ENCODE measurements at regions not wholly inside any gene's neighbourhood (a gene's known extent, or its start where the extent isn't known, plus 50 kb on each side); places are given as distances from the start of the nearest gene placed in this dataset.

DNA sequence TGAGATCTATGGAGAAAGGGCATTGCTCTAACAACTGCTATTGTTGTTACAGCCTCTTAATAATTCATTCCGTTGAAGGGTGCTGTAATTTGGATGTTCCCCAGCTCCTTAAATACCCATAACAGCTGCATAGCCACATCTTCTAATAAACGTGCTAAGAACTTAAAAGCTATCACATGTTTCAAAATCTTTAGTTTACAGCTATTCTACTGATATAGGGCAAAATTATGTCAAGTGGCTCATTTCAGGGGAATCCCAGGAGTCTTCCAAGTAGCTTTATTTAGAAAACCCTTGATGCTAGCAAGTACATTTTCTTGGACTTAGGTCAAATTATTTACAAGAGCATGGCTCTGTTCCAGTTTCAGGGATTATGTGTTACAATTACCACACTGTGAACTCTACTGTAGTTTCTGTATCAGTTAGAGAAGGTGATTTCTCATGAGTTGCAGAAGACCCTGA is 990.4 kb upstream of the ACO1 start:
- Histone ChIP-seq H3K79me2 (ENCODE audit: insufficient read depth, low read length) (no peaks in the 10 kb centered on the region), H3K9me2 (ENCODE audit: low read depth, low read length) (no peaks in the 10 kb centered on the region), H4K20me1 (ENCODE audit: insufficient read depth, low read length) (no peaks in the 10 kb centered on the region), H3K9me3 (ENCODE audit: low read length) (no peaks in the 10 kb centered on the region), H3K27me3 (ENCODE audit: insufficient read depth, low read length) (no peaks in the 10 kb centered on the region), H3F3A (ENCODE audit: insufficient read depth, low read length) (no peaks in the 10 kb centered on the region), H3K9ac (ENCODE audit: low read length) (no peak overlapping the region), H3K4me2 (ENCODE audit: low read length) (no peak overlapping the region), H3K4me3 (ENCODE audit: low read depth, low read length, poor library complexity, severe bottlenecking) (no peak overlapping the region), H2AFZ (ENCODE audit: low read length) (no peak overlapping the region), H3K36me3 (ENCODE audit: insufficient read depth, low read length) (no peaks in the 10 kb centered on the region), H3K27ac (ENCODE audit: low read depth, low read length, poor library complexity, severe bottlenecking) (peak overlapping the region; percentile 4), H3K4me1 (ENCODE audit: insufficient read depth, low read length, severe bottlenecking) (peaks cover 47% of the 10 kb centered on the region)
- TF ChIP-seq EZH2 (IDR thresholded peaks at IDR 0.05; ENCODE audit: borderline replicate concordance, low read length), result no peak
- TF ChIP-seq, protein P1, sequence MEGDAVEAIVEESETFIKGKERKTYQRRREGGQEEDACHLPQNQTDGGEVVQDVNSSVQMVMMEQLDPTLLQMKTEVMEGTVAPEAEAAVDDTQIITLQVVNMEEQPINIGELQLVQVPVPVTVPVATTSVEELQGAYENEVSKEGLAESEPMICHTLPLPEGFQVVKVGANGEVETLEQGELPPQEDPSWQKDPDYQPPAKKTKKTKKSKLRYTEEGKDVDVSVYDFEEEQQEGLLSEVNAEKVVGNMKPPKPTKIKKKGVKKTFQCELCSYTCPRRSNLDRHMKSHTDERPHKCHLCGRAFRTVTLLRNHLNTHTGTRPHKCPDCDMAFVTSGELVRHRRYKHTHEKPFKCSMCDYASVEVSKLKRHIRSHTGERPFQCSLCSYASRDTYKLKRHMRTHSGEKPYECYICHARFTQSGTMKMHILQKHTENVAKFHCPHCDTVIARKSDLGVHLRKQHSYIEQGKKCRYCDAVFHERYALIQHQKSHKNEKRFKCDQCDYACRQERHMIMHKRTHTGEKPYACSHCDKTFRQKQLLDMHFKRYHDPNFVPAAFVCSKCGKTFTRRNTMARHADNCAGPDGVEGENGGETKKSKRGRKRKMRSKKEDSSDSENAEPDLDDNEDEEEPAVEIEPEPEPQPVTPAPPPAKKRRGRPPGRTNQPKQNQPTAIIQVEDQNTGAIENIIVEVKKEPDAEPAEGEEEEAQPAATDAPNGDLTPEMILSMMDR (IDR thresholded peaks at IDR 0.05; ENCODE audit: low read length), result no peak

- TF ChIP-seq, protein P1 (IDR thresholded peaks at IDR 0.05; ENCODE audit: low read length), result no peak
- TF ChIP-seq EZH2 (IDR thresholded peaks at IDR 0.05; ENCODE audit: borderline replicate concordance, low read length), result no peak
- H3K9me3 ChIP-seq (ENCODE audit: low read length), result no peaks in the 10 kb centered on the region
- no peaks in the 10 kb centered on the region for H3F3A ChIP-seq (ENCODE audit: insufficient read depth, low read length)
- no peaks in the 10 kb centered on the region for H3K4me1 ChIP-seq (ENCODE audit: insufficient read depth, low read length, severe bottlenecking)
- H3K4me3 ChIP-seq (ENCODE audit: low read depth, low read length, poor library complexity, severe bottlenecking), result no peak overlapping the region
- H3K27me3 ChIP-seq (ENCODE audit: insufficient read depth, low read length), result no peaks in the 10 kb centered on the region
- no peak overlapping the region for H3K9ac ChIP-seq (ENCODE audit: low read length)
- H3K79me2 ChIP-seq (ENCODE audit: insufficient read depth, low read length), result no peaks in the 10 kb centered on the region
- H2AFZ ChIP-seq (ENCODE audit: low read length), result no peak overlapping the region
- no peaks in the 10 kb centered on the region for H4K20me1 ChIP-seq (ENCODE audit: insufficient read depth, low read length)
- H3K4me2 ChIP-seq (ENCODE audit: low read length), result no peak overlapping the region
- no peaks in the 10 kb centered on the region for H3K36me3 ChIP-seq (ENCODE audit: insufficient read depth, low read length)
- H3K27ac ChIP-seq (ENCODE audit: low read depth, low read length, poor library complexity, severe bottlenecking), result no peak overlapping the region
- no peaks in the 10 kb centered on the region for H3K9me2 ChIP-seq (ENCODE audit: low read depth, low read length)
Measured at GRCh38 chr9:31412081-31412480, 972.4 kb upstream of the ACO1 start.

- Histone ChIP-seq H3K9ac (ENCODE audit: low read length) (no peak overlapping the region), H3K9me2 (ENCODE audit: low read depth, low read length) (no peaks in the 10 kb centered on the region), H3K4me2 (ENCODE audit: low read length) (no peak overlapping the region), H4K20me1 (ENCODE audit: insufficient read depth, low read length) (no peaks in the 10 kb centered on the region), H3F3A (ENCODE audit: insufficient read depth, low read length) (no peaks in the 10 kb centered on the region), H3K4me3 (ENCODE audit: low read depth, low read length, poor library complexity, severe bottlenecking) (no peak overlapping the region), H3K27me3 (ENCODE audit: insufficient read depth, low read length) (no peaks in the 10 kb centered on the region), H3K4me1 (ENCODE audit: insufficient read depth, low read length, severe bottlenecking) (peaks cover 6% of the 10 kb centered on the region), H3K36me3 (ENCODE audit: insufficient read depth, low read length) (no peaks in the 10 kb centered on the region), H3K27ac (ENCODE audit: low read depth, low read length, poor library complexity, severe bottlenecking) (no peak overlapping the region), H2AFZ (ENCODE audit: low read length) (no peak overlapping the region), H3K79me2 (ENCODE audit: insufficient read depth, low read length) (no peaks in the 10 kb centered on the region), H3K9me3 (ENCODE audit: low read length) (peaks cover 2% of the 10 kb centered on the region; the same call in 1 of the 2 replicates)
- TF ChIP-seq, protein P1 (IDR thresholded peaks at IDR 0.05; ENCODE audit: low read length), result no peak
- no peak for TF ChIP-seq EZH2 (IDR thresholded peaks at IDR 0.05; ENCODE audit: borderline replicate concordance, low read length)
Measured at GRCh38 chr9:31415164-31415563, 969.3 kb upstream of the ACO1 start.
